PC-3 (cell line): ENCODE measurements at regions not wholly inside any gene's neighbourhood (a gene's known extent, or its start where the extent isn't known, plus 50 kb on each side); places are given as distances from the start of the nearest gene placed in this dataset.

Source experiments
- EZH2 ChIP-seq: fragments of 300-600 bp; sonication (generic); IDR thresholded peaks from one replicate; pipeline ENCODE4 v1.6.1; 2017; ENCODE audit warnings: antibody characterized with exemption, mild to moderate bottlenecking, low read length; ENCODE audit not compliant: unreplicated experiment
- EZH2phosphoT487 ChIP-seq: fragments of 300-600 bp; sonication (generic); IDR thresholded peaks from 2 replicates; pipeline ENCODE4 v1.6.1; 2018; ENCODE audit warnings: mild to moderate bottlenecking, antibody characterized with exemption, low read length, borderline replicate concordance
- TF ChIP-seq, protein P1 (sequence below): fragments of 300-600 bp; sonication (generic); conservative IDR thresholded peaks from 2 replicates; pipeline ENCODE4 v1.5.1; 2017; ENCODE audit warnings: antibody characterized with exemption, low read depth, mild to moderate bottlenecking, low read length

DNA sequence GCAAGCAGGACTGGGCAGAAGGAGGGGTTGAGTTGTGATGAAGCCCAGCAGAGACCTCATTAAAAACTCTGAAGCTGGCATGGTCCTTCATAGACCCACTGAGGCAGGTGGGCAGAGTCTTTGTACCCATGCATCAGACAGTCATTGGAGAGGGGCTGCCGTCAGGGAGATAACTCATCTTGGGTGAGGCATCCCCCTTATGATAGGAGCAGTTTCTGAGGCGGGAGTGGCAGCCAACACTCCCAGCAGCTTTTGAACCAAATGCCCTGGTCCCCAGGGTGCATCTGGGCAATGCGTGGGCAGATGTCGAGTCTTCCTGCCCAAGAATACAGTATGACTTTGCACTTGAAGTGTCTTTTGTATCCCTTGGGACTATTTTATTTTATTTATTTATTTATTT is 68.1 kb downstream of the HTR5A start:
- TF ChIP-seq, protein P1, sequence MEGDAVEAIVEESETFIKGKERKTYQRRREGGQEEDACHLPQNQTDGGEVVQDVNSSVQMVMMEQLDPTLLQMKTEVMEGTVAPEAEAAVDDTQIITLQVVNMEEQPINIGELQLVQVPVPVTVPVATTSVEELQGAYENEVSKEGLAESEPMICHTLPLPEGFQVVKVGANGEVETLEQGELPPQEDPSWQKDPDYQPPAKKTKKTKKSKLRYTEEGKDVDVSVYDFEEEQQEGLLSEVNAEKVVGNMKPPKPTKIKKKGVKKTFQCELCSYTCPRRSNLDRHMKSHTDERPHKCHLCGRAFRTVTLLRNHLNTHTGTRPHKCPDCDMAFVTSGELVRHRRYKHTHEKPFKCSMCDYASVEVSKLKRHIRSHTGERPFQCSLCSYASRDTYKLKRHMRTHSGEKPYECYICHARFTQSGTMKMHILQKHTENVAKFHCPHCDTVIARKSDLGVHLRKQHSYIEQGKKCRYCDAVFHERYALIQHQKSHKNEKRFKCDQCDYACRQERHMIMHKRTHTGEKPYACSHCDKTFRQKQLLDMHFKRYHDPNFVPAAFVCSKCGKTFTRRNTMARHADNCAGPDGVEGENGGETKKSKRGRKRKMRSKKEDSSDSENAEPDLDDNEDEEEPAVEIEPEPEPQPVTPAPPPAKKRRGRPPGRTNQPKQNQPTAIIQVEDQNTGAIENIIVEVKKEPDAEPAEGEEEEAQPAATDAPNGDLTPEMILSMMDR = no peak
- TF ChIP-seq EZH2phosphoT487 (no peak), EZH2 (no peak)
